ENCODE measurements at regions not wholly inside any gene's neighbourhood (a gene's known extent, or its start where the extent isn't known, plus 50 kb on each side); places are given as distances from the start of the nearest gene placed in this dataset.

- no peak overlapping the region for H3K27ac ChIP-seq (ENCODE audit: control insufficient read depth, insufficient read depth, low read length)
- FAIRE-seq (no peak), DNase-seq (ENCODE audit: low read depth, low spot score) (no peak)
- H4K20me1 ChIP-seq (ENCODE audit: control insufficient read depth, extremely low read depth, insufficient read depth, low read length), result no peaks in the 10 kb centered on the region
- TF ChIP-seq CTCF (optimal IDR thresholded peaks at IDR 0.05 in 1 of 3, IDR thresholded peaks at IDR 0.05 in 1 of 3, conservative IDR thresholded peaks at IDR 0.05 in 1 of 3; ENCODE audit: extremely low read depth in 1 of 3, insufficient read depth in 2 of 3, low read length in 3 of 3) (no peak), EZH2 (IDR thresholded peaks at IDR 0.05; ENCODE audit: low read length) (no peak)
- no peaks in the 10 kb centered on the region for H3K9me1 ChIP-seq (ENCODE audit: control insufficient read depth, extremely low read depth, insufficient read depth, low read length)
- no peaks in the 10 kb centered on the region for H3K79me2 ChIP-seq (ENCODE audit: control insufficient read depth, insufficient read depth, low read length)
- no peaks in the 10 kb centered on the region for H3K4me1 ChIP-seq (ENCODE audit: control insufficient read depth, extremely low read depth, insufficient read depth, low read length)
- H3K36me3 ChIP-seq (ENCODE audit: control insufficient read depth in 2 of 2, extremely low read depth in 1 of 2, insufficient read depth in 2 of 2, low read length in 2 of 2), result no peaks in the 10 kb centered on the region
- no peak overlapping the region for H3K4me3 ChIP-seq (ENCODE audit: control insufficient read depth in 2 of 3, extremely low read depth in 1 of 3, insufficient read depth in 2 of 3, low read depth in 1 of 3, low read length in 3 of 3)
- H3K27me3 ChIP-seq (ENCODE audit: control insufficient read depth, extremely low read depth, insufficient read depth, low read length), result no peaks in the 10 kb centered on the region
- no peaks in the 10 kb centered on the region for H3K9me3 ChIP-seq (ENCODE audit: control insufficient read depth, low read depth, low read length)
- no peak overlapping the region for H3K4me2 ChIP-seq (ENCODE audit: control insufficient read depth, extremely low read depth, insufficient read depth, low read depth, low read length)
- dilution Hi-C loops (cut with MboI; ENCODE audit: extremely low pct_ligation_motif_present, low sequenced_read_pairs), result no loop called here
- H3K9ac ChIP-seq (ENCODE audit: control insufficient read depth, extremely low read depth, insufficient read depth, low read length), result no peak overlapping the region
- H2AFZ ChIP-seq (ENCODE audit: control insufficient read depth, low read length), result no peak overlapping the region
Measured at GRCh38 chr1:222940095-222940494, 125.3 kb downstream of the DISP1 start.

GRCh38 chr1:222940906-222941305 is 126.1 kb downstream of the DISP1 start:
- H3K4me1 ChIP-seq (ENCODE audit: control insufficient read depth, extremely low read depth, insufficient read depth, low read length), result no peaks in the 10 kb centered on the region
- no peak for FAIRE-seq
- no peaks in the 10 kb centered on the region for H3K27me3 ChIP-seq (ENCODE audit: control insufficient read depth, extremely low read depth, insufficient read depth, low read length)

More at GRCh38 chr1:222940906-222941305, 126.1 kb downstream of the DISP1 start:
- Histone ChIP-seq H3K27ac (ENCODE audit: control insufficient read depth, insufficient read depth, low read length) (no peak overlapping the region), H3K4me3 (ENCODE audit: control insufficient read depth in 2 of 3, extremely low read depth in 1 of 3, insufficient read depth in 2 of 3, low read depth in 1 of 3, low read length in 3 of 3) (no peak overlapping the region), H3K9ac (ENCODE audit: control insufficient read depth, extremely low read depth, insufficient read depth, low read length) (no peak overlapping the region), H3K36me3 (ENCODE audit: control insufficient read depth in 2 of 2, extremely low read depth in 1 of 2, insufficient read depth in 2 of 2, low read length in 2 of 2) (no peaks in the 10 kb centered on the region), H3K4me2 (ENCODE audit: control insufficient read depth, extremely low read depth, insufficient read depth, low read depth, low read length) (no peak overlapping the region), H3K9me1 (ENCODE audit: control insufficient read depth, extremely low read depth, insufficient read depth, low read length) (no peaks in the 10 kb centered on the region), H2AFZ (ENCODE audit: control insufficient read depth, low read length) (no peak overlapping the region), H4K20me1 (ENCODE audit: control insufficient read depth, extremely low read depth, insufficient read depth, low read length) (no peaks in the 10 kb centered on the region), H3K9me3 (ENCODE audit: control insufficient read depth, low read depth, low read length) (no peaks in the 10 kb centered on the region), H3K79me2 (ENCODE audit: control insufficient read depth, insufficient read depth, low read length) (no peaks in the 10 kb centered on the region)
- no peak for DNase-seq (ENCODE audit: low read depth, low spot score)
- dilution Hi-C loops (cut with MboI; ENCODE audit: extremely low pct_ligation_motif_present, low sequenced_read_pairs), result no loop called here
- no peak for TF ChIP-seq EZH2 (IDR thresholded peaks at IDR 0.05; ENCODE audit: low read length)
- TF ChIP-seq CTCF (optimal IDR thresholded peaks at IDR 0.05 in 1 of 3, IDR thresholded peaks at IDR 0.05 in 1 of 3, conservative IDR thresholded peaks at IDR 0.05 in 1 of 3; ENCODE audit: extremely low read depth in 1 of 3, insufficient read depth in 2 of 3, low read length in 3 of 3), result no peak

Measured in keratinocyte (primary cell).